RWPE2 (cell line): ENCODE measurements at regions not wholly inside any gene's neighbourhood (a gene's known extent, or its start where the extent isn't known, plus 50 kb on each side); places are given as distances from the start of the nearest gene placed in this dataset.

Experiments used
- ATAC-seq: fragments of 200-7000 bp; cut with Tn5 transposase; 3 replicates; pipeline ENCODE4 v1.9.1; 2021; ENCODE audit warnings: low read depth
- DNase-seq: peaks from one replicate; pipeline ENCODE4 v3.0.0-alpha.2; 2020; ENCODE audit warnings: low spot score
- H3K27ac ChIP-seq: fragments of 450-650 bp; 2 replicates; pipeline ENCODE4 v1.5.1; 2017; ENCODE audit warnings: mild to moderate bottlenecking; ENCODE audit not compliant: poor library complexity, severe bottlenecking
- H3K27me3 ChIP-seq: fragments of 250-450 bp; sonication (Bioruptor Pico); 2 replicates; pipeline ENCODE4 v1.5.1; 2021; ENCODE audit warnings: mild to moderate bottlenecking, moderate library complexity; ENCODE audit not compliant: insufficient read depth, poor library complexity, severe bottlenecking
- H3K36me3 ChIP-seq: fragments of 250-450 bp; sonication (Bioruptor Pico); 2 replicates; pipeline ENCODE4 v1.5.1; 2020; ENCODE audit warnings: low read depth, mild to moderate bottlenecking, moderate library complexity
- H3K4me1 ChIP-seq: fragments of 250-450 bp; sonication (Bioruptor Pico); 2 replicates; pipeline ENCODE4 v1.5.1; 2021; ENCODE audit warnings: mild to moderate bottlenecking, moderate library complexity; ENCODE audit not compliant: insufficient read depth, poor library complexity, severe bottlenecking
- H3K4me3 ChIP-seq: fragments of 250-450 bp; sonication (Bioruptor Pico); 2 replicates; pipeline ENCODE4 v1.5.1; 2021; ENCODE audit warnings: mild to moderate bottlenecking, moderate library complexity; ENCODE audit not compliant: severe bottlenecking
- H3K9me3 ChIP-seq: fragments of 250-450 bp; sonication (Bioruptor Pico); 2 replicates; pipeline ENCODE4 v1.5.1; 2021; ENCODE audit warnings: mild to moderate bottlenecking, moderate library complexity; ENCODE audit not compliant: severe bottlenecking
- CTCF ChIP-seq: fragments of 450-650 bp; IDR thresholded peaks from one replicate; pipeline ENCODE4 v1.5.1; 2017; ENCODE audit warnings: mild to moderate bottlenecking, moderate library complexity; ENCODE audit not compliant: poor library complexity, severe bottlenecking

- TF ChIP-seq CTCF, result no peak
- Histone ChIP-seq H3K4me3 (no peak overlapping the region), H3K4me1 (peaks cover 34% of the 10 kb centered on the region), H3K9me3 (no peaks in the 10 kb centered on the region), H3K36me3 (no peaks in the 10 kb centered on the region), H3K27me3 (no peaks in the 10 kb centered on the region), H3K27ac (peak overlapping the region; percentile 84)
- DNase-seq (no peak), ATAC-seq (no peak)
Observed at GRCh38 chr3:30495172-30496065, 111.0 kb upstream of the TGFBR2 start.

- DNase-seq, result no peak
- peak overlapping the region; percentile 84 for H3K27ac ChIP-seq
- no peaks in the 10 kb centered on the region for H3K36me3 ChIP-seq
- peak; percentile 59 for ATAC-seq
- TF ChIP-seq CTCF, result no peak
- H3K9me3 ChIP-seq, result no peaks in the 10 kb centered on the region
- no peak overlapping the region for H3K4me3 ChIP-seq
- H3K4me1 ChIP-seq, result peaks cover 36% of the 10 kb centered on the region
- H3K27me3 ChIP-seq, result no peaks in the 10 kb centered on the region
Observed at GRCh38 chr3:30496066-30496966, 110.1 kb upstream of the TGFBR2 start.

DNA sequence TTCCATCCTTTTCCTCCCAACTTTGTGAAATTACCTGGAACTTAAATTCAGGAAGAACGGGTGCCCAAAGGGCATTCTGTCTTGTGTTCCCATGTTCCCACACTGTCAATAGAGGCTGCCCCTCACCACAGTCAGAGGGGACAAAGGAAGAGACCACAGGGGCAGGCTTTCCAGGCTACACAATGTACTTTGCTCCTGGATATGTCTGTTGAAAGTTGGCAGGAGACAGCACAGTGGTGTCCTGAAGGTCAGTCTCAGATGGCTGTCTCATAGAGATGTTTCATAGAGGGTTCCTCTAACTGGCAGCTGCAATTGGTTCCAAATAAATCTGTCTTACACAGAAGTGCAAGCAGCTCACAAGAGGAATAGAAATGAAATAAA, 107.8 kb upstream of the TGFBR2 start:
- ATAC-seq (no peak), DNase-seq (no peak)
- Histone ChIP-seq H3K27me3 (no peaks in the 10 kb centered on the region), H3K4me1 (peaks cover 45% of the 10 kb centered on the region), H3K9me3 (no peaks in the 10 kb centered on the region), H3K4me3 (no peak overlapping the region), H3K36me3 (no peaks in the 10 kb centered on the region), H3K27ac (no peak overlapping the region)
- TF ChIP-seq CTCF, result no peak

- DNase-seq (no peak), ATAC-seq (no peak)
- no peak for TF ChIP-seq CTCF
- Histone ChIP-seq H3K4me3 (no peak overlapping the region), H3K4me1 (peaks cover 36% of the 10 kb centered on the region), H3K9me3 (no peaks in the 10 kb centered on the region), H3K27ac (peak overlapping the region; percentile 85), H3K27me3 (no peaks in the 10 kb centered on the region), H3K36me3 (no peaks in the 10 kb centered on the region)
Observed at GRCh38 chr3:30500666-30501399, 105.6 kb upstream of the TGFBR2 start.
